Loucy (cell line): ENCODE measurements at regions not wholly inside any gene's neighbourhood (a gene's known extent, or its start where the extent isn't known, plus 50 kb on each side); places are given as distances from the start of the nearest gene placed in this dataset.

Source experiments
- CTCF ChIP-seq: fragments of 200-600 bp; sonication (generic); conservative IDR thresholded peaks from 2 replicates; pipeline ENCODE4 v1.5.1; 2014; ENCODE audit warnings: mild to moderate bottlenecking, antibody characterized with exemption, low read length
- EZH2phosphoT487 ChIP-seq: fragments of 200-600 bp; IDR thresholded peaks from 2 replicates; pipeline ENCODE4 v1.6.1; 2018; ENCODE audit warnings: antibody characterized with exemption, mild to moderate bottlenecking, moderate library complexity, borderline replicate concordance

- TF ChIP-seq CTCF (no peak), EZH2phosphoT487 (no peak)
These were observed 174.0 kb upstream of the MXRA5 start for GRCh38 chrX:3520458-3520857.
